HFFc6 (cell line): ENCODE measurements at regions not wholly inside any gene's neighbourhood (a gene's known extent, or its start where the extent isn't known, plus 50 kb on each side); places are given as distances from the start of the nearest gene placed in this dataset.

ENCODE experiments used
- DNase-seq: peaks from one replicate; pipeline ENCODE4 v3.0.0-alpha.2; 2018
- H3K27ac Mint-ChIP-seq: 2 replicates; pipeline ENCODE4 v1.8.0; 2020; ENCODE audit warnings: mild to moderate bottlenecking, mixed read lengths
- H3K27me3 Mint-ChIP-seq: 2 replicates; pipeline ENCODE4 v1.8.0; 2021; ENCODE audit warnings: mild to moderate bottlenecking, moderate library complexity, mixed read lengths; ENCODE audit not compliant: insufficient read depth
- H3K36me3 Mint-ChIP-seq: 2 replicates; pipeline ENCODE4 v1.8.0; 2021; ENCODE audit warnings: low read depth, mixed read lengths
- H3K4me1 Mint-ChIP-seq: 2 replicates; pipeline ENCODE4 v1.8.0; 2020; ENCODE audit warnings: low read depth, mixed read lengths
- H3K4me3 Mint-ChIP-seq: 2 replicates; pipeline ENCODE4 v1.8.0; 2020; ENCODE audit warnings: mild to moderate bottlenecking, moderate library complexity, mixed read lengths
- H3K9me3 Mint-ChIP-seq: 2 replicates; pipeline ENCODE4 v1.8.0; 2020; ENCODE audit warnings: mild to moderate bottlenecking, mixed read lengths
- CTCF ChIP-seq: fragments of 200-600 bp; sonication (generic); IDR thresholded peaks from 2 replicates; pipeline ENCODE4 v1.5.0; 2021; ENCODE audit warnings: antibody characterized with exemption, mild to moderate bottlenecking

DNA sequence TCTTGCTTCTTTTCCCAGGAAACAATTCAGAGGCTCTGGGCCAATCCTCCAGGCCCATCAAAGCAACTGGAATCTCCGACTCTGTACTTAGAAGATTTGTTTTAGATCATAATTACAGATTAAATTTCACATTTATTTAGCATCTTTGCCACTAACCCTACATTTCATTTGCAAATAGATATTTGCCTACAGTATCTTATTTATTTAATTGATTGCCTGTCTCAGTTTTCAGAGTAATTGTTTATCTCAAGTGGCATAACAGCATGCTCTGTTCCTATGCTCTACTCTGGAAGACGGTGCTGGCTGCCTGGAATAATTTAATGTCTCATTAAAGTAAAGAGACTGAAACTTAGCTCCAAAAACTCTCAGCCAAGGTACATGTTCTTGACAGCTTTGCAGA is 213.4 kb downstream of the HNMT start:
- Mint-ChIP-seq H3K27ac (no peak overlapping the region), H3K4me3 (no peak overlapping the region), H3K4me1 (no peaks in the 10 kb centered on the region), H3K27me3 (no peaks in the 10 kb centered on the region; the same call in 1 of the 2 replicates), H3K9me3 (no peaks in the 10 kb centered on the region; the same call in 1 of the 2 replicates), H3K36me3 (no peaks in the 10 kb centered on the region)
- no peak for DNase-seq
- TF ChIP-seq CTCF = no peak

DNA sequence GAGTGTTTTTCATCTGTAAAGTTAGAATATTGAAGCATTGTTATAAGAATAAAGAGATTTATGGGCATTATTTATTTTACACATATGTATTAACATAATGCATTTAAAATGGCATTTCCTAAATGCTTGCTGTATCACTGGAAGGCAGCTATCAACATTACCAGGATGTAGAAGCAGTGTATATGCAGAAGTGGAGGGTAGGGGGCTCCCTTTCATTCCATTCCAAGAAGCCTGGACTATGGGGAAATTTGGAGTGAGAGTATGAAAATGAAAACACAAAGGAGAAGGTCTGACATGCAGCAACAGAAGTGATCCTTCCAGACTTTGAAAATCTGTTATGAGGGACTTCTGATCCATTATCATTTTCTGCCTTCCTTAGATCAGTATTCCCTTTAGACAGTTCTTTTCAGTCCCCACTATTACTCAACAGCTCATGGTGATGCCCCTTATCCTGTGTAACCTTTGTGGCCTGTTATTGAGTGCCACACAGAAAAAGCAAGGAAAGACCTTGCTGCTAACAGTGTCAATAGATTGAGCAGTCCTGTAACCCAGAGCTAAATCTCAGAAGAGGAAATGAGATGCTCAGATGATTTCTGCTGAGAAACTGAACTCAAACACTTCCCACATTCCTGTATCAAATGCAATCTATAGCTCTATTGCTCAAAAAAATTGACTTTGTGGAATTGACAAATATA is 216.6 kb downstream of the HNMT start:
- H3K9me3 Mint-ChIP-seq = no peaks in the 10 kb centered on the region
- no peak for DNase-seq
- H3K4me3 Mint-ChIP-seq = no peak overlapping the region
- no peaks in the 10 kb centered on the region for H3K4me1 Mint-ChIP-seq
- H3K27me3 Mint-ChIP-seq = no peaks in the 10 kb centered on the region; the same call in 1 of the 2 replicates
- no peaks in the 10 kb centered on the region for H3K36me3 Mint-ChIP-seq
- H3K27ac Mint-ChIP-seq = no peak overlapping the region
- TF ChIP-seq CTCF = no peak; the same call in 1 of the 2 replicates

DNA sequence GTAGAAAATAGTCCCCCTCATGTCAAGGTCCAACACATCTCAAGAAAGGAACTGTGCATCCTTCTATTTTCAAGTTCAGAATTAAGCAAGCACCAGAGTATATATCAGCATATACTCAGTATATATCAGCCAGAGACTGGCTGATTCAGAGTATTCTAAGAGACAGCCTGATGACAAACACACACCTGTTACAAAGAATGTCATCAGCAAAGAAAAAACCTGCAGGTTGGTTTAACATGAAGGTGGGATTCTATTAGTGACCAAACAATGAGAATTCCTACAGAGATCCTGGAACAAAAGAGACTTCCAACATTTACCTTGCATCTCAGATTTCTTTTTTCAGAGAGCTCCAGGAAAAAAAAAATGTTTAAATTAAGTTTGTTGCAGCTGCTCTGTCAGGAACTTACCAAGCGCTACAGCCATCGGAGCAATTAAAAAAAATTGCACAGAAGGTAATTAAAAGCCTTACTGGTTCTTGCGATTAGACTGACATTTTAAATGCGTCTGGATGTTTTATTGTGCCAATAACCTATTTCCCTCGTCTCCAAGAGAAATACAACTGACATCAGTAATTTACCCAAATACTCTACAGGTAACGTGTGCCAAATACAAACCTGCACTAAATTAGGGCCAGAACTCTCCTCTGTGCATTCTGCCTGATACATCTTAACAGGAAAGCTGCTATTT is 218.1 kb downstream of the HNMT start:
- Mint-ChIP-seq H3K9me3 (no peaks in the 10 kb centered on the region), H3K4me3 (no peak overlapping the region), H3K4me1 (no peaks in the 10 kb centered on the region), H3K27ac (no peak overlapping the region), H3K27me3 (no peaks in the 10 kb centered on the region; the same call in 1 of the 2 replicates), H3K36me3 (no peaks in the 10 kb centered on the region)
- TF ChIP-seq CTCF = no peak
- DNase-seq = no peak

DNA sequence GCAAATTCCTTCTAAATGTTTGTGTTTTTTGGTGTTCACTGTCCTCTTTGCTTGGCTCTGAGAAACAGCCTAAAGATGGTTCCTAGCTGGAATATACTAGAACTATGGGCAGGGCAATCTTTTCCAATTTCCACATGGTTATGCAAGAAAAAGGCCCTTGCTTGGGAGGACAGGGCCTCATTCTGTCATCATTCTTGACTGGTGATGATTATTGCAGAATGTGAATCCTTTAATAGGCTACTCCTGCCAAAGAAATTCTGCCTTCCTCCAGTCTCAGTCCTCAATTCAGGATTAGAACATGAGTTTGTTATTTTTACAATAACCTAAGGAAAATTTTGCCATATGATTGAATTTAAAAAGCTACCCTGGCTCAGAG is 218.7 kb downstream of the HNMT start:
- TF ChIP-seq CTCF = no peak
- no peaks in the 10 kb centered on the region for H3K4me1 Mint-ChIP-seq
- no peak overlapping the region for H3K27ac Mint-ChIP-seq
- H3K9me3 Mint-ChIP-seq = no peaks in the 10 kb centered on the region
- no peaks in the 10 kb centered on the region for H3K36me3 Mint-ChIP-seq
- H3K4me3 Mint-ChIP-seq = no peak overlapping the region
- H3K27me3 Mint-ChIP-seq = no peaks in the 10 kb centered on the region; the same call in 1 of the 2 replicates
- no peak for DNase-seq

- H3K27me3 Mint-ChIP-seq = no peaks in the 10 kb centered on the region; the same call in 1 of the 2 replicates
- H3K27ac Mint-ChIP-seq = no peak overlapping the region
- no peaks in the 10 kb centered on the region for H3K4me1 Mint-ChIP-seq
- TF ChIP-seq CTCF = no peak
- H3K4me3 Mint-ChIP-seq = no peak overlapping the region
- no peak for DNase-seq
- H3K36me3 Mint-ChIP-seq = no peaks in the 10 kb centered on the region
- no peaks in the 10 kb centered on the region for H3K9me3 Mint-ChIP-seq
Observed at GRCh38 chr2:138183705-138184104, 219.4 kb downstream of the HNMT start.
